ENCODE measurements at regions not wholly inside any gene's neighbourhood (a gene's known extent, or its start where the extent isn't known, plus 50 kb on each side); places are given as distances from the start of the nearest gene placed in this dataset.
"Not testable (repeated sequence)": the region's sequence is repeated elsewhere in the genome, so short reads cannot be mapped to it uniquely, and the experiment has no call there.

DNA sequence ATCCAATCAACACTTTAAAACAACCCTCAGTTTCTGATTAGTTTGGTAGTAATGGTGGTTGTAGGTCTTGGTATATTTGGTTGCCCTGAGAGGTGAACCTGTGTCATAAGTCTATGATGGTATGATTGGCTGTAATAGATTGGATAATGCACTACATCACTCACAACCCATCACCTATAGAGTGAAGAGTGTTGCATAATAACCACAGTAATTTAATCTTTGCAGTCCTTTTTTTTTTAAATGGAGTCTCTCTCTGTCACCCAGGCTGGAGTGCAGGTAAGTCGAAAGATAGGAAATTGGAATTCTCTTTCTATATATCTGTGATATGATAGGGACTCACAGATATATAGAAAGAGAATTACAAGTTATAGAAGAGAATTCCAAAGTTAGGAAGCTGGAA lies 133.4 kb upstream of the PGR start:
- Histone ChIP-seq H3K9me3 (no peaks in the 10 kb centered on the region), H3K4me3 (no peak overlapping the region), H3K36me3 (no peaks in the 10 kb centered on the region), H3K27me3 (replicated peaks; ENCODE audit: insufficient read depth) (no peaks in the 10 kb centered on the region), H3K27ac (no peak overlapping the region), H3K4me1 (replicated peaks) (no peaks in the 10 kb centered on the region)
- WGBS = 92% methylated on average over 1 of the region's 1 CpG
- DNase-seq (ENCODE audit: low spot score) = no peak
- TF ChIP-seq POLR2AphosphoS5 (IDR thresholded peaks at IDR 0.05) = no peak
- TF ChIP-seq, protein P1, sequence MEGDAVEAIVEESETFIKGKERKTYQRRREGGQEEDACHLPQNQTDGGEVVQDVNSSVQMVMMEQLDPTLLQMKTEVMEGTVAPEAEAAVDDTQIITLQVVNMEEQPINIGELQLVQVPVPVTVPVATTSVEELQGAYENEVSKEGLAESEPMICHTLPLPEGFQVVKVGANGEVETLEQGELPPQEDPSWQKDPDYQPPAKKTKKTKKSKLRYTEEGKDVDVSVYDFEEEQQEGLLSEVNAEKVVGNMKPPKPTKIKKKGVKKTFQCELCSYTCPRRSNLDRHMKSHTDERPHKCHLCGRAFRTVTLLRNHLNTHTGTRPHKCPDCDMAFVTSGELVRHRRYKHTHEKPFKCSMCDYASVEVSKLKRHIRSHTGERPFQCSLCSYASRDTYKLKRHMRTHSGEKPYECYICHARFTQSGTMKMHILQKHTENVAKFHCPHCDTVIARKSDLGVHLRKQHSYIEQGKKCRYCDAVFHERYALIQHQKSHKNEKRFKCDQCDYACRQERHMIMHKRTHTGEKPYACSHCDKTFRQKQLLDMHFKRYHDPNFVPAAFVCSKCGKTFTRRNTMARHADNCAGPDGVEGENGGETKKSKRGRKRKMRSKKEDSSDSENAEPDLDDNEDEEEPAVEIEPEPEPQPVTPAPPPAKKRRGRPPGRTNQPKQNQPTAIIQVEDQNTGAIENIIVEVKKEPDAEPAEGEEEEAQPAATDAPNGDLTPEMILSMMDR (IDR thresholded peaks at IDR 0.05) = no peak
- intact Hi-C loops (cut with DNase I) = no loop called here

DNA sequence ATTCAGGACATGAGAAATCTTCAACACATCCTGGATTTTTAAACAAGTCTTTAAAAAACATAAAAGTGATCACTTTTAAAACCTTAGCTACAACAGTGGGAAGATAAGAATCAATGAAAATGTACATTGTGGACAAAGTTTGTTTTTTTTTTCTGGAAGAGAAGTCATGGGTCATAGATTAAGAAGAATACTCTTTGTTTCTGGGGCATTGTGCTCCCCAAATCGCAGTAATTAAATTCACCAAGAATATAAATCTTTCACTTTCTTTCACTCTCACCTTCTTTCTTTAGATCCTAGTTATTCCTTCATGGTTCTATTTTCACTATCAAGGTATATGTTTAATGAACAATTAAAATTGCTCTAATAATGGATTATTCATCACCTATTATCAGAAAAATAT lies 132.6 kb upstream of the PGR start:
- Histone ChIP-seq H3K4me3 (no peak overlapping the region), H3K27ac (no peak overlapping the region), H3K27me3 (replicated peaks; ENCODE audit: insufficient read depth) (no peaks in the 10 kb centered on the region), H3K36me3 (no peaks in the 10 kb centered on the region), H3K4me1 (replicated peaks) (no peaks in the 10 kb centered on the region), H3K9me3 (no peaks in the 10 kb centered on the region)
- intact Hi-C loops (cut with DNase I) = no loop called here
- DNase-seq (ENCODE audit: low spot score) = no peak
- TF ChIP-seq, protein P1 (IDR thresholded peaks at IDR 0.05) = no peak
- TF ChIP-seq POLR2A (IDR thresholded peaks at IDR 0.05) (no peak), POLR2AphosphoS5 (IDR thresholded peaks at IDR 0.05) (no peak)
- 65% methylated on average over 1 of the region's 1 CpG for WGBS

DNA sequence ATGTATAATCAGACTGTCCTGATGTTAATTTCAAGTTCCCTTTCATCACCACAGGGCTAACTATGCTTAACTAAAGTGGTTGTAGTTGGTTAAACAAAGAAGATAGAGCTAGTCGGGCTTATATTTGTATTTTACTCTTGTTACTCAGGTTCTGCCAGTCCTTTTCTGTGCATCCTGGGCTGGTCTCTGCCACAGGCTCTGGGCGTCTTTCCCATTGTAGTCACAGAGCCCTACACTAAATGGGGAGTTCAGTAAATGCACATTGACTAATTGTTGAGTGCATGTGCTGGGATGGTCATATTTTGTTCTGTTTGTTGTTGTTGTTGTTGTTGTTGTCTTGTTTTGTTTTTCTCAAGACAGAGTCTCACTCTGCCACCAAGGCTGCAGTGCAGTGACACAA lies 125.4 kb upstream of the PGR start:
- intact Hi-C loops (cut with DNase I) = no loop called here
- DNase-seq (ENCODE audit: low spot score) = no peak
- WGBS = 53% methylated on average over 2 of the region's 2 CpGs
- Histone ChIP-seq H3K9me3 (no peaks in the 10 kb centered on the region), H3K27me3 (replicated peaks; ENCODE audit: insufficient read depth) (no peaks in the 10 kb centered on the region), H3K36me3 (no peaks in the 10 kb centered on the region), H3K27ac (no peak overlapping the region), H3K4me1 (replicated peaks) (no peaks in the 10 kb centered on the region), H3K4me3 (no peak overlapping the region)
- TF ChIP-seq, protein P1 (IDR thresholded peaks at IDR 0.05) = no peak
- no peak for TF ChIP-seq POLR2A (IDR thresholded peaks at IDR 0.05)
- TF ChIP-seq POLR2AphosphoS5 (IDR thresholded peaks at IDR 0.05) = no peak

DNA sequence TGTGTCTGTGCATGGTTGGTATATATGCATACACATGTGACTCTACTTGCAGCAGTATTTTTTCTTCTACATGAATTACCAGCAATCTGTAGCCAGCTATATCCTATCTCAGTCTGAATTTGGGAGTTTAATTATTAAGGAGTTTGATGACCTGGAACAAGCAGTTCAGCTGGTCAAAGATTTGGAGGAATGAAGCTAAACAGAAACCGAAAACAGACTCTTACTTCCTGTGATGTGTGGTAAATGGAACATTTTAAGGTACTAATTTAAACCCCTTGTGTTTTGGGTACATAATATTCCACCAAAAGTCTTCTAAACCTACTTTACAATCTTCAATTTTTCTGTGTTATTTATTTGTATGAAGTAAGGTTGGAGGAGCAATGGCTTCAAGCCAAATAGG lies 124.4 kb upstream of the PGR start:
- TF ChIP-seq, protein P1 (IDR thresholded peaks at IDR 0.05) = no peak
- TF ChIP-seq POLR2AphosphoS5 (IDR thresholded peaks at IDR 0.05) = no peak
- no peak overlapping the region for H3K4me3 ChIP-seq
- H3K27me3 ChIP-seq (replicated peaks; ENCODE audit: insufficient read depth) = no peaks in the 10 kb centered on the region
- no peak for DNase-seq (ENCODE audit: low spot score)
- H3K9me3 ChIP-seq = no peaks in the 10 kb centered on the region
- 60% methylated on average over 1 of the region's 1 CpG for WGBS
- no peaks in the 10 kb centered on the region for H3K36me3 ChIP-seq
- intact Hi-C loops (cut with DNase I) = no loop called here
- no peak overlapping the region for H3K27ac ChIP-seq
- H3K4me1 ChIP-seq (replicated peaks) = no peaks in the 10 kb centered on the region

DNA sequence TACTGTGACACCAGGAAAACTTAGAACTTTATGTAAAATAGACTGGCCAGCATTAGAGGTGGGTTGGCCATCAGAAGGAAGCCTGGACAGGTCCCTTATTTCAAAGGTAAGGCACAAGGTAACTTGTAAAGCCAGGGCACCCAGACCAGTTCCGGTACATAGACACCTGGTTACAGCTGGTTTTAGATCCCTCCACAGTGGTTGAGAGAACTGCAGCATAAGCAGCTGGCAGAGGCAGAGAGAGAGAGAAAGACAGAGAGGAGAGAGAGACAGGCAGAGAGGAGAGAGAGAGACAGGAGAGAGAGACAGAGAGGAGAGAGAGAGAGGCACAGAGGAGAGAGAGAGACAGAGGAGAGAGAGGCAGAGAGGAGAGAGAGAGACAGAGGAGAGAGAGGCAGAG lies 116.0 kb upstream of the PGR start:
- H3K27ac ChIP-seq; H3K36me3 ChIP-seq; DNase-seq (ENCODE audit: low spot score); H3K27me3 ChIP-seq (replicated peaks; ENCODE audit: insufficient read depth); H3K9me3 ChIP-seq; H3K4me3 ChIP-seq; intact Hi-C loops (cut with DNase I); H3K4me1 ChIP-seq (replicated peaks): not testable (repeated sequence)
- WGBS = 88% methylated on average over 1 of the region's 1 CpG

DNA sequence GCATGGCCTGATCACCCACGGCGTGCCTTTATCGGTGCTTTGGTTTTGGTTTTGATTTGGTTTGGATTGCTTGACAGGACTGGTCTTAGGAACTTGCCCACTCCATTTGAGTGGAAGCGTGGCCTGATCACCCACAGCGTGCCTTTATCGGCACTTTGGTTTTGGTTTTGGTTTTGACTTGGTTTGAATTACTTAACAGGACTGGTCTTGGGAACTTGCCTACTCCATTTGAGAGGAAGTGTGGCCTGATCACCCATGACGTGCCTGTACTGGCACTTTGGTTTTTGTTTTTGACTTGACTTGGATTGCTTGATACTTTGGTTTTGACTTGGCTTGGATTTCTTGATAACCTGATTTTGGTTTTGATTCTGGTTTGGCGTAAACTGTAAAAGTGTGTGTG lies 115.5 kb upstream of the PGR start:
- H3K27me3 ChIP-seq (replicated peaks; ENCODE audit: insufficient read depth); H3K36me3 ChIP-seq; H3K4me3 ChIP-seq; DNase-seq (ENCODE audit: low spot score); H3K4me1 ChIP-seq (replicated peaks); intact Hi-C loops (cut with DNase I); H3K9me3 ChIP-seq; H3K27ac ChIP-seq: not testable (repeated sequence)
- 84% methylated on average over 8 of the region's 8 CpGs for WGBS

All from prostate gland (tissue), 2 donors.